A549 (cell line): ENCODE measurements at regions not wholly inside any gene's neighbourhood (a gene's known extent, or its start where the extent isn't known, plus 50 kb on each side); places are given as distances from the start of the nearest gene placed in this dataset.

Source experiments
- CEBPB ChIP-seq, 2 experiments: fragments of >200 bp in 1 of 2; sonication (Bioruptor Twin) in 1 of 2; formaldehyde crosslinking in 1 of 2; IDR thresholded peaks; 2 replicates each; pipeline ENCODE4 v1.6.1; 2012 to 2016
- CTCF ChIP-seq: fragments of >200 bp; sonication (Bioruptor Twin); formaldehyde crosslinking; IDR thresholded peaks from 3 replicates; pipeline ENCODE4 v1.5.1; 2016
- POLR2A ChIP-seq: IDR thresholded peaks from 2 replicates; pipeline ENCODE4 v1.6.1; 2012; ENCODE audit warnings: mild to moderate bottlenecking, low read length

- TF ChIP-seq CEBPB (IDR thresholded peaks at IDR 0.05) (no peak), POLR2A (no peak), CTCF (no peak)
Measured at GRCh38 chr1:208410409-208410808, 166.2 kb upstream of the PLXNA2 start.
